Spleen (tissue), 7 donors: ENCODE measurements at regions not wholly inside any gene's neighbourhood (a gene's known extent, or its start where the extent isn't known, plus 50 kb on each side); places are given as distances from the start of the nearest gene placed in this dataset.

Source experiments
- CTCF ChIP-seq, 11 experiments: fragments of 200-600 bp in 7 of 11; fragments of 450-650 bp in 4 of 11; sonication (generic) in 4 of 11; IDR thresholded peaks in 8 of 11; conservative IDR thresholded peaks in 3 of 11; 1 replicate in 7 of 11; 2 replicates in 4 of 11; pipeline versions ENCODE4 v1.4.0 to v1.8.0; 2016 to 2021; ENCODE audit warnings: antibody characterized with exemption in 11 of 11, inconsistent platforms in 4 of 11, mild to moderate bottlenecking in 1 of 11
- POLR2AphosphoS5 ChIP-seq, 3 donors: sonication (generic); formaldehyde crosslinking; IDR thresholded peaks; one replicate each; pipeline ENCODE4 v1.5.1; 2017; ENCODE audit warnings: antibody characterized with exemption in 3 of 3
- donor health status: DM: no; HTN: no; CAD: no; lungs with moderate emphysema.
- donor health status: DM: no; HTN: no; CAD: no.
- donor health status: DM: no; HTN: no; CAD: no.

GRCh38 chr1:228828151-228828550, 92.9 kb downstream of the RHOU start:
- no peak for TF ChIP-seq CTCF (IDR thresholded peaks at IDR 0.05 in 8 of 11, conservative IDR thresholded peaks at IDR 0.05 in 3 of 11)
- no peak for TF ChIP-seq POLR2AphosphoS5 (IDR thresholded peaks at IDR 0.05)
